AG09309 (cell line): ENCODE measurements at regions not wholly inside any gene's neighbourhood (a gene's known extent, or its start where the extent isn't known, plus 50 kb on each side); places are given as distances from the start of the nearest gene placed in this dataset.

Experiments
- DNase-seq: peaks from one replicate; pipeline ENCODE4 v3.0.0-alpha.2; 2010; ENCODE audit warnings: low read depth
- H3K4me3 ChIP-seq: 2 replicates; pipeline ENCODE4 v1.5.1; 2011; ENCODE audit warnings: mild to moderate bottlenecking, low read depth, low read length, moderate library complexity; ENCODE audit not compliant: control insufficient read depth
- CTCF ChIP-seq: IDR thresholded peaks from 2 replicates; pipeline ENCODE4 v1.5.1; 2011; ENCODE audit warnings: mild to moderate bottlenecking, low read depth, low read length, inconsistent platforms; ENCODE audit not compliant: insufficient read depth, control insufficient read depth; ENCODE audit errors: missing control alignments

- H3K4me3 ChIP-seq, result no peak overlapping the region
- no peak for DNase-seq
- no peak for TF ChIP-seq CTCF
Observed at GRCh38 chr12:77777274-77777673, 53.4 kb upstream of the NAV3 start.

GRCh38 chr12:77774761-77775160, 55.9 kb upstream of the NAV3 start:
- no peak overlapping the region for H3K4me3 ChIP-seq
- TF ChIP-seq CTCF, result no peak
- no peak for DNase-seq

- no peak for TF ChIP-seq CTCF
- no peak overlapping the region for H3K4me3 ChIP-seq
- DNase-seq, result no peak
Observed at GRCh38 chr12:77772676-77773298, 57.9 kb upstream of the NAV3 start.

- DNase-seq, result no peak
- no peak for TF ChIP-seq CTCF
Observed at GRCh38 chr12:77768558-77768957, 62.1 kb upstream of the NAV3 start.

GRCh38 chr12:77767756-77768343, 62.8 kb upstream of the NAV3 start:
- no peak overlapping the region for H3K4me3 ChIP-seq
- no peak for TF ChIP-seq CTCF
- no peak for DNase-seq

More at GRCh38 chr12:77768558-77768957, 62.1 kb upstream of the NAV3 start:
- H3K4me3 ChIP-seq, result no peak overlapping the region

GRCh38 chr12:77767335-77767734, 63.4 kb upstream of the NAV3 start:
- TF ChIP-seq CTCF, result no peak
- no peak overlapping the region for H3K4me3 ChIP-seq
- no peak for DNase-seq
